OCI-LY3 (cell line): ENCODE measurements at regions not wholly inside any gene's neighbourhood (a gene's known extent, or its start where the extent isn't known, plus 50 kb on each side); places are given as distances from the start of the nearest gene placed in this dataset.

ENCODE experiments used
- H2AFZ ChIP-seq: fragments of 200-600, 300-600 bp; shearing (Covaris generic); 2 replicates; pipeline ENCODE4 v1.6.0; 2014; ENCODE audit warnings: antibody characterized with exemption, low read depth, low read length
- H3K27ac ChIP-seq: fragments of 200-600, 300-600 bp; sonication (generic); 2 replicates; pipeline ENCODE4 v1.5.1; 2014; ENCODE audit warnings: mild to moderate bottlenecking, low read length, moderate library complexity, mixed read lengths
- H3K27me3 ChIP-seq: fragments of 200-600, 300-600 bp; sonication (generic); 2 replicates; pipeline ENCODE4 v1.6.1; 2014; ENCODE audit warnings: low read depth, low read length, mixed read lengths
- H3K36me3 ChIP-seq: fragments of 200-600, 300-600 bp; sonication (generic); replicated peaks from 2 replicates; pipeline ENCODE3; 2014; ENCODE audit warnings: low read depth, low read length, mixed read lengths
- H3K4me1 ChIP-seq: fragments of 300-600, 200-600 bp; sonication (generic); 2 replicates; pipeline ENCODE4 v1.6.1; 2014; ENCODE audit warnings: low read length, mixed read lengths
- H3K4me2 ChIP-seq: fragments of 200-600, 300-600 bp; sonication (generic); 2 replicates; pipeline ENCODE4 v1.6.1; 2014; ENCODE audit warnings: low read length, mixed read lengths
- H3K4me3 ChIP-seq: fragments of 300-600, 200-600 bp; sonication (generic); 2 replicates; pipeline ENCODE4 v1.5.1; 2014; ENCODE audit warnings: antibody characterized with exemption, mild to moderate bottlenecking, low read length, moderate library complexity
- H3K79me2 ChIP-seq: fragments of 300-600, 200-600 bp; shearing (Covaris generic); 2 replicates; pipeline ENCODE4 v1.6.1; 2014; ENCODE audit warnings: mild to moderate bottlenecking, low read length, mixed read lengths
- H3K9ac ChIP-seq: fragments of 300-600, 200-600 bp; shearing (Covaris generic); 2 replicates; pipeline ENCODE4 v1.6.0; 2014; ENCODE audit warnings: mild to moderate bottlenecking, low read length, moderate library complexity
- H3K9me3 ChIP-seq: fragments of 200-600, 300-600 bp; shearing (Covaris generic); 2 replicates; pipeline ENCODE4 v1.6.1; 2014; ENCODE audit warnings: low read length, mixed read lengths; ENCODE audit not compliant: insufficient read depth
- H4K20me1 ChIP-seq: fragments of 200-600, 300-600 bp; sonication (generic); 2 replicates; pipeline ENCODE4 v1.6.1; 2016; ENCODE audit warnings: low read length, mixed read lengths; ENCODE audit not compliant: insufficient read depth
- CTCF ChIP-seq: fragments of 200-600, 300-600 bp; sonication (generic); IDR thresholded peaks from 2 replicates; pipeline ENCODE4 v1.5.1; 2014; ENCODE audit warnings: antibody characterized with exemption, low read length, low read depth
- EZH2phosphoT487 ChIP-seq: fragments of 200-600 bp; shearing (Covaris generic); IDR thresholded peaks from 2 replicates; pipeline ENCODE4 v1.6.1; 2018; ENCODE audit warnings: antibody characterized with exemption, mixed run types, low read depth

- no peaks in the 10 kb centered on the region for H3K27me3 ChIP-seq
- no peaks in the 10 kb centered on the region for H4K20me1 ChIP-seq
- no peak overlapping the region for H3K4me3 ChIP-seq
- no peak overlapping the region for H3K9ac ChIP-seq
- no peak for TF ChIP-seq EZH2phosphoT487
- TF ChIP-seq CTCF = no peak
- no peaks in the 10 kb centered on the region for H3K36me3 ChIP-seq
- no peak overlapping the region for H2AFZ ChIP-seq
- H3K9me3 ChIP-seq = no peaks in the 10 kb centered on the region
- no peak overlapping the region for H3K4me2 ChIP-seq
- H3K27ac ChIP-seq = no peak overlapping the region
- no peaks in the 10 kb centered on the region for H3K4me1 ChIP-seq
- no peaks in the 10 kb centered on the region for H3K79me2 ChIP-seq
These were observed 78.8 kb downstream of the MYL12B start for GRCh38 chr18:3340682-3341097.

GRCh38 chr18:3342628-3343027 lies 80.7 kb downstream of the MYL12B start:
- Histone ChIP-seq H2AFZ (no peak overlapping the region), H3K4me1 (no peaks in the 10 kb centered on the region), H4K20me1 (no peaks in the 10 kb centered on the region), H3K4me3 (no peak overlapping the region), H3K9me3 (no peaks in the 10 kb centered on the region), H3K27me3 (no peaks in the 10 kb centered on the region), H3K79me2 (no peaks in the 10 kb centered on the region), H3K9ac (no peak overlapping the region), H3K4me2 (no peak overlapping the region), H3K27ac (no peak overlapping the region), H3K36me3 (no peaks in the 10 kb centered on the region)
- TF ChIP-seq EZH2phosphoT487 = no peak
- no peak for TF ChIP-seq CTCF

- H3K27me3 ChIP-seq = no peaks in the 10 kb centered on the region
- no peak overlapping the region for H2AFZ ChIP-seq
- H3K4me3 ChIP-seq = no peak overlapping the region
- H3K27ac ChIP-seq = no peak overlapping the region
- H4K20me1 ChIP-seq = no peaks in the 10 kb centered on the region
- no peaks in the 10 kb centered on the region for H3K36me3 ChIP-seq
- no peak overlapping the region for H3K9ac ChIP-seq
- no peaks in the 10 kb centered on the region for H3K4me1 ChIP-seq
- H3K79me2 ChIP-seq = no peaks in the 10 kb centered on the region
- H3K4me2 ChIP-seq = no peak overlapping the region
- no peaks in the 10 kb centered on the region for H3K9me3 ChIP-seq
- TF ChIP-seq EZH2phosphoT487 (no peak), CTCF (no peak)
These were observed 83.5 kb downstream of the MYL12B start for GRCh38 chr18:3345452-3345851.

- Histone ChIP-seq H3K4me2 (no peak overlapping the region), H3K79me2 (no peaks in the 10 kb centered on the region), H3K9me3 (no peaks in the 10 kb centered on the region), H4K20me1 (no peaks in the 10 kb centered on the region), H3K4me3 (no peak overlapping the region), H3K4me1 (no peaks in the 10 kb centered on the region), H3K27ac (no peak overlapping the region), H2AFZ (no peak overlapping the region), H3K9ac (no peak overlapping the region), H3K36me3 (no peaks in the 10 kb centered on the region), H3K27me3 (no peaks in the 10 kb centered on the region)
- no peak for TF ChIP-seq EZH2phosphoT487
- TF ChIP-seq CTCF = no peak
These were observed 84.0 kb downstream of the MYL12B start for GRCh38 chr18:3345885-3346284.
